ENCODE measurements at regions not wholly inside any gene's neighbourhood (a gene's known extent, or its start where the extent isn't known, plus 50 kb on each side); places are given as distances from the start of the nearest gene placed in this dataset.

DNA sequence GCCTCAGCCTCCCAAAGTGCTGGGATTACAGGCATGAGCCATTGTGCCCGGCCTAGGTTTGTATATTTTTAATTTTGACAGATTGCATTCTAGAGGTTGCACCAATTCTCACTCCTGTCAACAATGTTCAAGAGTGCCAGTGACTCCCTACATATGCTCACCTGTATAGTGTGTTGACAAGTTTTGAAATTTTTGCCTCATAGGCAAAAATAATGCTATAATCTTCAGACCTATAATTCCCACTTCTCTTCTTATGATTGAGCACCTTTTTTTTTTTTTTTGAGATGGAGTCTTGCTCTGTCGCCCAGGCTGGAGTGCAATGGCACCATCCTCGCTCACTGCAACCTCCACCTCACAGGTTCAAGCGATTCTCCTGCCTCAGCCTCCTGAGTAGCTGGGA is 139.7 kb downstream of the EVX1 start:
- no peak for TF ChIP-seq CTCF (IDR thresholded peaks at IDR 0.05)

DNA sequence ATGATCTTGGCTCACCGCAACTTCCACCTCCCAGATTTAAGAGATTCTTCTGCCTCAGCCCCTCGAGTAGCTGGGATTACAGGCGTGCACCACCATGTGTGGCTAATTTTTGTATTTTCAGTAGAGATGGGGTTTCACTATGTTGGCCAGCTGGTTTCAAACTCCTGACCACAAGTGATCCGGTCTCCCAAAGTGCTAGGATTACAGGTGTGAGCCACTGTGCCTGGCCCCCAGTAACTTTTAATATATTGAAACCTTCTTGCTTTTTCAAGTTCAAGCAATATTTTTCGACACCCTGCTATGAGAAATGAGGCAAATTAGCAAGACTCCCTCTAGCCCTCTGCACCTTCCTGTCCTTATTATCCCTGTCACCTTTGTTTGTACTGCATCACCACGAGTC is 144.0 kb downstream of the EVX1 start:
- TF ChIP-seq CTCF (IDR thresholded peaks at IDR 0.05): no peak

GRCh38 chr7:27387864-27388263 is 145.3 kb downstream of the EVX1 start:
- no peak for TF ChIP-seq CTCF (IDR thresholded peaks at IDR 0.05)

DNA sequence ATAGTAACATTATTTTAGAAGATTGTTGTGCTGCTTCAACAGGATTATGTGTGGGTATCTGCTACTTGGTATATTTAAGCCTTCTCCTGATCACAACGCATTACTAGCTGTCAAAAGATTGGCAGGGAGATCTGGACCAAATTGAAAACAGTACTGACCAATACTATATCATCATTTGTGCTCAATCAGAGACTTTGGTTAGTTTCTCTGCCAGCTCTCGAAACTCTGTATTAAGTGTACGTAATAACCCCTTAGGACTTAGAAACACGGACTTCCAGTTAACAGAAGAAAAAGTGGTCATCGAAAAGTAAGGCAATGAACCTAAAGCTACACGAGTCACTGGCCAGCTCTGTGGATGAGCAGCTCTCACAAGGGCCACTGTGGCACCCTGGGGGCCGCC is 146.0 kb downstream of the EVX1 start:
- no peak for TF ChIP-seq CTCF (IDR thresholded peaks at IDR 0.05)

DNA sequence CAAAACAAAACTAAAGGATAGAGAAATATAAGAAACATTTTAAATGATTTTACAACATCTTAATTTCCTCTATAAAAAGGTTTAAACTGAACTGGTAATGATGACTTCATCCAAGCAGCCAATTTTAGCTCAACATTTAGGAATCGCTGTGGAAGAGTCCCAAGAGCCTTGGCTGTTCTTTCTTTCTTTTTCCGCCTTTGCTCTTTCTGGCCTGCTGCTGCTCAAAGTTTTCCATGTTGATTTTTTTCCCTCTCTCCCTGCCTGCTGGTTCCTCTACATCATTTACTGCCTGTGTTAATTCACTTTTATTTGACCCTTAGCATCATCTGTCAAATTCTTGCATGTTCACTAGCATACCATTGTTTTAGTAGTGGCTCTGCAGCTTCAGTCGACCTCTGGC is 146.9 kb downstream of the EVX1 start:
- TF ChIP-seq CTCF (IDR thresholded peaks at IDR 0.05): no peak

DNA sequence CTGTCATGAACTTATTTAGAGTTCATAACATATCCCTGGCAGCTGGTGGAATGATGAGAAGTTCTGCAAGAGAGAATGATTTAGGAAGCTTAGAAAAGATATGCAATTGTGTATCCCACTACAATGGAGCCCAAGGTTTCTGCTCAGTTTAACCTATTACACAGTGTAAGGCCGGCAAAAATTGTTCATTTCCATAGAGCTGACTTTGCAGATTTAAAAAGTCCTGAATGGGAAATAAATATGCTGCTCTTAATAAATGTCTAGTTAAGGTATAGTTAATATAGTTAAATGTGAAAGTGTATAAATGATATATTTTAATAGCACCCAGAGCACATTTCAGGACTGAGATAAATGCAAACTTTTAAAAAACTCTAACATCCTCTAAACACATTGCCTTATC is 149.9 kb downstream of the EVX1 start:
- TF ChIP-seq CTCF (IDR thresholded peaks at IDR 0.05): no peak

- TF ChIP-seq CTCF (IDR thresholded peaks at IDR 0.05): no peak
Observed at GRCh38 chr7:27394871-27395270, 152.3 kb downstream of the EVX1 start.

DNA sequence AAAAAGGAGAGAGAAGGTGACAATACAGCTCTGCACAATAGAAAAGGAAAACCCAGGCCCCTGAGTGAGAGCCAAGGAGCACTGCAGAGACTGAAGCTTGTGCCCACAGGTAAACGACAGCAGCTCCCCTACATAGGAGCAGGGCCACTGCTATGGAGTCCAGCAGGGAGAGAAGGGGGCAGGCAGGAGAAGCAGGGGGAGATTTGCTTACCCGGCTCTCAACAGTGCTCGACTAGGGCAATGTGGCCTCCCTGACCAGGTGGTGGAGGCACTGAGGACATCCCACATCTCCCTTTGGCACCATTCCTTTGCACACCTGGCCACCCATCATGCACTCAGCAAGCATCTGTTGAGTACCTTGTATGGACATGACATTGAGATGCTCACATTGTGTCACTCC is 153.0 kb downstream of the EVX1 start:
- TF ChIP-seq CTCF (IDR thresholded peaks at IDR 0.05): no peak

All from LNCAP (cell line).